ENCODE measurements at regions not wholly inside any gene's neighbourhood (a gene's known extent, or its start where the extent isn't known, plus 50 kb on each side); places are given as distances from the start of the nearest gene placed in this dataset.
"Not testable (repeated sequence)": the region's sequence is repeated elsewhere in the genome, so short reads cannot be mapped to it uniquely, and the experiment has no call there.

DNA sequence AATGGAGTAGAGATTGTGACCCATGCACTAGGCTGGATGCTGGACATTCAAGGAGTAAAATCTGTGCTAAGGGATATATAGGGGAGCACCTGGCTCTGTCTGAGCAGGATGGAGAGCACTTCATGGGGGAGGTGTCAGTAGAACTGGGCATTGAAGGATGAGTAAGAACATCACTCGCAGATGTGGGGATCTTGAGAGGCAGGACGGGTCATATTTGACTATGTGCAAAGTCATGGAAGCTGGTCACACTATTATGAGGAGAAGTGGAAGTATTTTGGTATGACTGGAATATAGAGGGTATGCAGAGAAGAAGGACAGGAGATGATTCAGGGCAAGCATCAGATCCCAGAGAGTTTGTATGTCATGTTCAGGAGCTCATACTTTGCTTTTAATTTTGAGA, 62.9 kb upstream of the PCDH8 start:
- Histone ChIP-seq H3K9me3 (no peaks in the 10 kb centered on the region), H3K36me3 (no peaks in the 10 kb centered on the region), H3K4me1 (no peaks in the 10 kb centered on the region), H3K27ac (no peak overlapping the region), H3K4me3 (no peak overlapping the region), H3K27me3 (peaks cover 0 to 10% of the 10 kb centered on the region in 2 donors)
- intact Hi-C loops (cut with DNase I; ENCODE audit: low total_unique reads) = no loop called here
- no peak for DNase-seq (ENCODE audit: low spot score in 2 of 2)
- TF ChIP-seq, protein P1, sequence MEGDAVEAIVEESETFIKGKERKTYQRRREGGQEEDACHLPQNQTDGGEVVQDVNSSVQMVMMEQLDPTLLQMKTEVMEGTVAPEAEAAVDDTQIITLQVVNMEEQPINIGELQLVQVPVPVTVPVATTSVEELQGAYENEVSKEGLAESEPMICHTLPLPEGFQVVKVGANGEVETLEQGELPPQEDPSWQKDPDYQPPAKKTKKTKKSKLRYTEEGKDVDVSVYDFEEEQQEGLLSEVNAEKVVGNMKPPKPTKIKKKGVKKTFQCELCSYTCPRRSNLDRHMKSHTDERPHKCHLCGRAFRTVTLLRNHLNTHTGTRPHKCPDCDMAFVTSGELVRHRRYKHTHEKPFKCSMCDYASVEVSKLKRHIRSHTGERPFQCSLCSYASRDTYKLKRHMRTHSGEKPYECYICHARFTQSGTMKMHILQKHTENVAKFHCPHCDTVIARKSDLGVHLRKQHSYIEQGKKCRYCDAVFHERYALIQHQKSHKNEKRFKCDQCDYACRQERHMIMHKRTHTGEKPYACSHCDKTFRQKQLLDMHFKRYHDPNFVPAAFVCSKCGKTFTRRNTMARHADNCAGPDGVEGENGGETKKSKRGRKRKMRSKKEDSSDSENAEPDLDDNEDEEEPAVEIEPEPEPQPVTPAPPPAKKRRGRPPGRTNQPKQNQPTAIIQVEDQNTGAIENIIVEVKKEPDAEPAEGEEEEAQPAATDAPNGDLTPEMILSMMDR (IDR thresholded peaks at IDR 0.05) = no peak
- TF ChIP-seq POLR2A (IDR thresholded peaks at IDR 0.05) (no peak), POLR2AphosphoS5 (IDR thresholded peaks at IDR 0.05) (no peak)

DNA sequence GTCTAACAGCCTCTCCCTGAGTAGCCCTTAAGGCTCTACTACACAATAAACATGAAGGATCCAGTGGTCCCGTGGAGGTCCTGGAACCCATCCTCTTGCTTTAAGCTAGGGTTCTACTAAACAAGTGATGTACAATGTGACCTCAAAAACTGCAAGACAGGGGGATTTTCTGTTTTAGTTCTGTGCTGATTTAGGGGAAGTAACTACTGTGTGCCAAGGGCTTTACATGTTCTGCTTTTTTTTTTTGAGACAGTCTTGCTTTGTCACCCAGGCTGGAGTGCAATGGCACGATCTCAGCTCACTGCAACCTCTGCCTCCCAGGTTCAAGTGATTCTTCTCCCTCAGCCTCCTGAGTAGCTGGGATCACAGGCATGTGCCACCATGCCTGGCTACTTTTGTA, 61.9 kb upstream of the PCDH8 start:
- intact Hi-C loops (cut with DNase I; ENCODE audit: low total_unique reads); H3K27me3 ChIP-seq; DNase-seq (ENCODE audit: low spot score in 2 of 2); H3K36me3 ChIP-seq; H3K27ac ChIP-seq; H3K9me3 ChIP-seq; H3K4me1 ChIP-seq; H3K4me3 ChIP-seq: not testable (repeated sequence)

DNA sequence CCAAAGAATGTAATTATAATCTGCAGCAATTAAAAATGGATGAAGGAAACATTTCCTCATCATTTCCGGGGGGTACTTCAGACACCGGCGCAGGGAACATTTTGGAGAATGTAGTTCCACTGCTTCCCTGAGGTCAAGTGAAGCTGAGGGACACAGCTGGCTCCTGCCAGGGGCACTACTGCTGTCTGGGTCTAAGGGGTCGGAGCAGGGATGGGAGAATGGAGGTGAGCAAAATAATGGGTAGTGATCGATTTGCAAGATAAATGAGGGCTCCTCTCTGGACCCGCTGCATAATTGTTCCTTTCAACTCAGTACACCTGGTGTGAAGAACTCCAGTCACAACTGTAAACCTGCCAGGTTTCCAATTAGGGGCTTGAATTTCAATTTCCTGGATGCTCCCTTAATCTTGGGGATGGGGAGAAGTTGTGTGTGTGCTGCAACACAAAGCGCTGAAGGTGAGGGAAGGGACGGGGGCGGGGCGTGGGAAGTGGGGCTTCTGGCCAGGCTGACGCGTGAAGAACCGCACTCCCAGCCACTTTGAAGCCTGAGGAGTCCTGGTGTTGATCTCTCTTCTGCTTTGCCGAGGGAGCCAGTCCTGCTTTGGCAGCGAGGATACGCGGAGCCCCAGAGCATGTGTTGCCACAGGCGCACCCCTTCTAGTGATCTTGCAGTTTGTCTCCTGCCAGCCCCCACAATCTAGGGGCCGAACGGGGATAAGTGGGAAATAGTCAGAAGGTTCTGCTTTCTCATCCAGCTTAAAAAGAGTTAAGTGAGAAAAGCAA, 57.9 kb upstream of the PCDH8 start:
- TF ChIP-seq POLR2AphosphoS5 (IDR thresholded peaks at IDR 0.05) (no peak), POLR2A (IDR thresholded peaks at IDR 0.05) (no peak)
- TF ChIP-seq, protein P1 (IDR thresholded peaks at IDR 0.05) = no peak
- H3K27ac ChIP-seq = no peak overlapping the region
- peaks cover 0 to 14% of the 10 kb centered on the region in 2 donors for H3K27me3 ChIP-seq
- H3K4me1 ChIP-seq = no peaks in the 10 kb centered on the region
- no peaks in the 10 kb centered on the region for H3K9me3 ChIP-seq
- H3K4me3 ChIP-seq = no peak overlapping the region
- no peaks in the 10 kb centered on the region for H3K36me3 ChIP-seq
- no peak for DNase-seq (ENCODE audit: low spot score in 2 of 2)
- intact Hi-C loops (cut with DNase I; ENCODE audit: low total_unique reads) = no loop called here

DNA sequence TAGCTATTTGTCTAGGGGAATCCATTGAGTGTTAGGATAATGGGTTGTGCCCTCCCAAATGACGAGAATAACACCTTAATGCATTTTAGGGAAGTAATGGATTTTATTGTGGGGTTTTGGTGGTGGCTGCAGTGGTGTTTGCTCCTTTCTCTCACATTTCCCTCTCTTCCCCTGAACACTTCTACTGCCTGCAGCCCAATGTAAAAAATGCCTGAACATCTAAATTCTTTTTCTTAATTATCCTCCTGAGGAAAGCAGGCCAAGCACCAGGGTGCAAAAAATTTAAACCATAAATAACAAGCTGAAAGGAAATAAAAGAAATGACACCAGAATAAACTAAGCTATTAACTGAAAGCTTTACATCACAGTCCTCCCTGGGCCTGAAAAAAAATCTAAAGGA, 57.3 kb upstream of the PCDH8 start:
- Histone ChIP-seq H3K27me3 (peaks cover 0 to 14% of the 10 kb centered on the region in 2 donors), H3K27ac (no peak overlapping the region), H3K4me3 (no peak overlapping the region), H3K9me3 (no peaks in the 10 kb centered on the region), H3K4me1 (no peaks in the 10 kb centered on the region), H3K36me3 (no peaks in the 10 kb centered on the region)
- DNase-seq (ENCODE audit: low spot score in 2 of 2) = no peak
- TF ChIP-seq POLR2A (IDR thresholded peaks at IDR 0.05) = no peak
- no peak for TF ChIP-seq POLR2AphosphoS5 (IDR thresholded peaks at IDR 0.05)
- TF ChIP-seq, protein P1 (IDR thresholded peaks at IDR 0.05) = no peak
- intact Hi-C loops (cut with DNase I; ENCODE audit: low total_unique reads) = no loop called here

DNA sequence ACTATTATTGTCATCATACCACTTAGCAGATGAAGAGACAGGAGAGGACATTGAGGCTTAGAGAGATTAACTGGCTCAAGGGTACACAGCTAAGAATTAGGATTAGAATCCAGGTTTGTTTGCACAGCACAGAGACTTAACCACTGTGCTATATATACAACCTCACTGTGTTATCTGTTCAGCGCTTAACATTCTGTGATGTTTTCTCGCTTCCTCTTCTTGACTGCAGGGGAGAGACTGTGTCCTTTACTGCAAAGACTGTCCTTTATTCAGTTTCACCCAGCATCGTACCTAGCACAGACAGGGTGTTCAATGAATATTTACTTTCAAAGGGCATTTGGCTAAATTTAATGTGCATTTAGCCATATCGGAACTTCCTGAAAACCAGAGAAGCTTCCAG, 54.9 kb upstream of the PCDH8 start:
- H3K4me1 ChIP-seq = no peaks in the 10 kb centered on the region
- TF ChIP-seq, protein P1 (IDR thresholded peaks at IDR 0.05) = no peak
- TF ChIP-seq POLR2A (IDR thresholded peaks at IDR 0.05) = no peak
- TF ChIP-seq POLR2AphosphoS5 (IDR thresholded peaks at IDR 0.05) = no peak
- H3K27ac ChIP-seq = no peak overlapping the region
- intact Hi-C loops (cut with DNase I; ENCODE audit: low total_unique reads) = no loop called here
- DNase-seq (ENCODE audit: low spot score in 2 of 2) = no peak
- H3K9me3 ChIP-seq = no peaks in the 10 kb centered on the region
- no peak overlapping the region for H3K4me3 ChIP-seq
- no peaks in the 10 kb centered on the region for H3K36me3 ChIP-seq
- H3K27me3 ChIP-seq = peaks cover 0 to 14% of the 10 kb centered on the region in 2 donors
